Activated naive CD8-positive, alpha-beta T cell treated with anti-CD3 and anti-CD28 coated beads, Interleukin-2, amount 50 U/mL, for 24 hours (primary cell): ENCODE measurements at regions not wholly inside any gene's neighbourhood (a gene's known extent, or its start where the extent isn't known, plus 50 kb on each side); places are given as distances from the start of the nearest gene placed in this dataset.
A peak's percentile ranks its signal among the peaks of the same experiment; 100 is the strongest.
"Not testable (repeated sequence)": the region's sequence is repeated elsewhere in the genome, so short reads cannot be mapped to it uniquely, and the experiment has no call there.

ENCODE experiments used
- ATAC-seq: fragments of 150-1000 bp; cut with Tn5 transposase; one replicate; pipeline ENCODE4 v1.10.0; 2021
- DNase-seq: peaks from one replicate; pipeline ENCODE4 v3.0.0; 2021
- H3K27ac Mint-ChIP-seq: one replicate; pipeline ENCODE4 v1.8.0; 2021; ENCODE audit warnings: mild to moderate bottlenecking, mixed read lengths
- H3K27me3 Mint-ChIP-seq: one replicate; pipeline ENCODE4 v1.8.0; 2021; ENCODE audit warnings: mixed read lengths
- H3K36me3 Mint-ChIP-seq: one replicate; pipeline ENCODE4 v1.8.0; 2021; ENCODE audit warnings: low read depth, mixed read lengths
- H3K4me1 Mint-ChIP-seq: one replicate; pipeline ENCODE4 v1.8.0; 2021; ENCODE audit warnings: mixed read lengths
- H3K4me3 Mint-ChIP-seq: one replicate; pipeline ENCODE4 v1.8.0; 2021; ENCODE audit warnings: mild to moderate bottlenecking, moderate library complexity, mixed read lengths
- H3K9me3 Mint-ChIP-seq: one replicate; pipeline ENCODE4 v1.8.0; 2021; ENCODE audit warnings: mixed read lengths

- Mint-ChIP-seq H3K27me3 (peaks cover 41% of the 10 kb centered on the region), H3K9me3 (no peaks in the 10 kb centered on the region), H3K4me1 (peaks cover 21% of the 10 kb centered on the region), H3K36me3 (no peaks in the 10 kb centered on the region), H3K27ac (no peak overlapping the region), H3K4me3 (no peak overlapping the region)
- no peak for ATAC-seq
- no peak for DNase-seq
These were observed 68.3 kb upstream of the TARDBP start for GRCh38 chr1:10943991-10944730.

- H3K27me3 Mint-ChIP-seq, result peaks cover 35% of the 10 kb centered on the region
- no peaks in the 10 kb centered on the region for H3K9me3 Mint-ChIP-seq
- no peaks in the 10 kb centered on the region for H3K36me3 Mint-ChIP-seq
- no peak overlapping the region for H3K27ac Mint-ChIP-seq
- DNase-seq, result no peak
- peaks cover 2% of the 10 kb centered on the region for H3K4me1 Mint-ChIP-seq
- H3K4me3 Mint-ChIP-seq, result no peak overlapping the region
- ATAC-seq, result no peak
These were observed 66.4 kb upstream of the TARDBP start for GRCh38 chr1:10945991-10946509.

- H3K4me3 Mint-ChIP-seq, result no peak overlapping the region
- H3K36me3 Mint-ChIP-seq, result no peaks in the 10 kb centered on the region
- peaks cover 2% of the 10 kb centered on the region for H3K4me1 Mint-ChIP-seq
- DNase-seq, result no peak
- ATAC-seq, result no peak
- no peak overlapping the region for H3K27ac Mint-ChIP-seq
- H3K27me3 Mint-ChIP-seq, result peaks cover 30% of the 10 kb centered on the region
- H3K9me3 Mint-ChIP-seq, result no peaks in the 10 kb centered on the region
These were observed 65.3 kb upstream of the TARDBP start for GRCh38 chr1:10947181-10947580.

GRCh38 chr1:10947691-10948462 lies 64.6 kb upstream of the TARDBP start:
- ATAC-seq, result no peak
- peaks cover 2% of the 10 kb centered on the region for H3K4me1 Mint-ChIP-seq
- H3K4me3 Mint-ChIP-seq, result no peak overlapping the region
- H3K9me3 Mint-ChIP-seq, result no peaks in the 10 kb centered on the region
- no peak overlapping the region for H3K27ac Mint-ChIP-seq
- H3K36me3 Mint-ChIP-seq, result no peaks in the 10 kb centered on the region
- DNase-seq, result no peak
- H3K27me3 Mint-ChIP-seq, result peaks cover 23% of the 10 kb centered on the region

GRCh38 chr1:10948463-10948775 lies 64.0 kb upstream of the TARDBP start:
- DNase-seq, result no peak
- peaks cover 18% of the 10 kb centered on the region for H3K27me3 Mint-ChIP-seq
- no peaks in the 10 kb centered on the region for H3K9me3 Mint-ChIP-seq
- H3K27ac Mint-ChIP-seq, result no peak overlapping the region
- H3K4me3 Mint-ChIP-seq, result no peak overlapping the region
- H3K4me1 Mint-ChIP-seq, result peaks cover 2% of the 10 kb centered on the region
- no peak for ATAC-seq
- H3K36me3 Mint-ChIP-seq, result no peaks in the 10 kb centered on the region

GRCh38 chr1:10950316-10951172 lies 61.9 kb upstream of the TARDBP start:
- DNase-seq (no peak), ATAC-seq (peak; percentile 25)
- H3K36me3 Mint-ChIP-seq, result no peaks in the 10 kb centered on the region
- H3K4me3 Mint-ChIP-seq, result no peak overlapping the region
- H3K27ac Mint-ChIP-seq, result no peak overlapping the region
- H3K4me1 Mint-ChIP-seq, result no peaks in the 10 kb centered on the region
- H3K27me3 Mint-ChIP-seq, result peaks cover 6% of the 10 kb centered on the region
- H3K9me3 Mint-ChIP-seq, result no peaks in the 10 kb centered on the region

- not testable (repeated sequence) for H3K4me3 Mint-ChIP-seq, H3K9me3 Mint-ChIP-seq, H3K4me1 Mint-ChIP-seq, ATAC-seq, DNase-seq, H3K36me3 Mint-ChIP-seq, H3K27ac Mint-ChIP-seq, H3K27me3 Mint-ChIP-seq
These were observed 61.2 kb upstream of the TARDBP start for GRCh38 chr1:10951298-10951697.

- Mint-ChIP-seq H3K9me3 (no peaks in the 10 kb centered on the region), H3K27me3 (peaks cover 5% of the 10 kb centered on the region), H3K36me3 (no peaks in the 10 kb centered on the region), H3K4me1 (no peaks in the 10 kb centered on the region), H3K4me3 (no peak overlapping the region), H3K27ac (no peak overlapping the region)
- no peak for DNase-seq
- ATAC-seq, result no peak
These were observed 60.5 kb upstream of the TARDBP start for GRCh38 chr1:10951961-10952360.

GRCh38 chr1:10953505-10954193 lies 58.8 kb upstream of the TARDBP start:
- no peak overlapping the region for H3K4me3 Mint-ChIP-seq
- H3K9me3 Mint-ChIP-seq, result no peaks in the 10 kb centered on the region
- DNase-seq (no peak), ATAC-seq (no peak)
- peaks cover 5% of the 10 kb centered on the region for H3K27me3 Mint-ChIP-seq
- no peaks in the 10 kb centered on the region for H3K36me3 Mint-ChIP-seq
- H3K4me1 Mint-ChIP-seq, result no peaks in the 10 kb centered on the region
- H3K27ac Mint-ChIP-seq, result no peak overlapping the region

- no peaks in the 10 kb centered on the region for H3K4me1 Mint-ChIP-seq
- no peaks in the 10 kb centered on the region for H3K36me3 Mint-ChIP-seq
- ATAC-seq (no peak), DNase-seq (no peak)
- H3K27ac Mint-ChIP-seq, result no peak overlapping the region
- H3K27me3 Mint-ChIP-seq, result peaks cover 12% of the 10 kb centered on the region
- no peaks in the 10 kb centered on the region for H3K9me3 Mint-ChIP-seq
- no peak overlapping the region for H3K4me3 Mint-ChIP-seq
These were observed 55.3 kb upstream of the TARDBP start for GRCh38 chr1:10957133-10957532.

- no peaks in the 10 kb centered on the region for H3K36me3 Mint-ChIP-seq
- H3K4me3 Mint-ChIP-seq, result no peak overlapping the region
- no peak for DNase-seq
- H3K27me3 Mint-ChIP-seq, result peaks cover 16% of the 10 kb centered on the region
- no peaks in the 10 kb centered on the region for H3K9me3 Mint-ChIP-seq
- no peak overlapping the region for H3K27ac Mint-ChIP-seq
- no peaks in the 10 kb centered on the region for H3K4me1 Mint-ChIP-seq
- no peak for ATAC-seq
These were observed 53.8 kb upstream of the TARDBP start for GRCh38 chr1:10958614-10959013.

GRCh38 chr1:10960411-10961299 lies 51.8 kb upstream of the TARDBP start:
- Mint-ChIP-seq H3K27me3 (peaks cover 15% of the 10 kb centered on the region), H3K9me3 (no peaks in the 10 kb centered on the region), H3K36me3 (no peaks in the 10 kb centered on the region), H3K27ac (no peak overlapping the region), H3K4me1 (peaks cover 10% of the 10 kb centered on the region), H3K4me3 (no peak overlapping the region)
- peak; percentile 67 for ATAC-seq
- peak; percentile 87 for DNase-seq

GRCh38 chr1:10961300-10961833 lies 51.1 kb upstream of the TARDBP start:
- no peaks in the 10 kb centered on the region for H3K36me3 Mint-ChIP-seq
- DNase-seq, result no peak
- peaks cover 18% of the 10 kb centered on the region for H3K27me3 Mint-ChIP-seq
- H3K27ac Mint-ChIP-seq, result no peak overlapping the region
- no peaks in the 10 kb centered on the region for H3K9me3 Mint-ChIP-seq
- ATAC-seq, result no peak
- no peak overlapping the region for H3K4me3 Mint-ChIP-seq
- H3K4me1 Mint-ChIP-seq, result peaks cover 17% of the 10 kb centered on the region
